Osteocyte (in vitro differentiated cells): ENCODE measurements at regions not wholly inside any gene's neighbourhood (a gene's known extent, or its start where the extent isn't known, plus 50 kb on each side); places are given as distances from the start of the nearest gene placed in this dataset.
"Not testable (repeated sequence)": the region's sequence is repeated elsewhere in the genome, so short reads cannot be mapped to it uniquely, and the experiment has no call there.

Experiments
- DNase-seq: peaks from one replicate; pipeline ENCODE4 v3.0.0; 2021; ENCODE audit warnings: mixed read lengths; ENCODE audit not compliant: unreplicated experiment; ENCODE audit errors: extremely low spot score
- H3K27ac Mint-ChIP-seq: one replicate; pipeline ENCODE4 v1.8.0; 2021; ENCODE audit warnings: mild to moderate bottlenecking, mixed read lengths; ENCODE audit not compliant: unreplicated experiment
- H3K27me3 Mint-ChIP-seq: one replicate; pipeline ENCODE4 v1.8.0; 2021; ENCODE audit warnings: mixed read lengths; ENCODE audit not compliant: unreplicated experiment
- H3K36me3 Mint-ChIP-seq: one replicate; pipeline ENCODE4 v1.8.0; 2021; ENCODE audit warnings: mixed read lengths; ENCODE audit not compliant: unreplicated experiment
- H3K4me1 Mint-ChIP-seq: one replicate; pipeline ENCODE4 v1.8.0; 2021; ENCODE audit warnings: mixed read lengths; ENCODE audit not compliant: unreplicated experiment
- H3K4me3 Mint-ChIP-seq: one replicate; pipeline ENCODE4 v1.8.0; 2021; ENCODE audit warnings: mild to moderate bottlenecking, moderate library complexity, mixed read lengths; ENCODE audit not compliant: unreplicated experiment
- H3K9me3 Mint-ChIP-seq: one replicate; pipeline ENCODE4 v1.8.0; 2021; ENCODE audit warnings: mixed read lengths; ENCODE audit not compliant: unreplicated experiment
- CTCF ChIP-seq: fragments of 200-600 bp; sonication (generic); IDR thresholded peaks from 2 replicates; pipeline ENCODE4 v1.5.0; 2021; ENCODE audit warnings: antibody characterized with exemption, mild to moderate bottlenecking, moderate library complexity

GRCh38 chr18:78875778-78876650 is 103.6 kb upstream of the SALL3 start:
- TF ChIP-seq CTCF = peak; percentile 1
- Mint-ChIP-seq H3K9me3 (no peaks in the 10 kb centered on the region), H3K27me3 (no peaks in the 10 kb centered on the region), H3K4me1 (no peaks in the 10 kb centered on the region), H3K36me3 (no peaks in the 10 kb centered on the region), H3K4me3 (no peak overlapping the region), H3K27ac (no peak overlapping the region)
- no peak for DNase-seq

GRCh38 chr18:78876868-78877267 is 102.8 kb upstream of the SALL3 start:
- no peaks in the 10 kb centered on the region for H3K36me3 Mint-ChIP-seq
- TF ChIP-seq CTCF = no peak
- H3K9me3 Mint-ChIP-seq = no peaks in the 10 kb centered on the region
- DNase-seq = peak; percentile 53
- H3K27me3 Mint-ChIP-seq = no peaks in the 10 kb centered on the region
- no peak overlapping the region for H3K27ac Mint-ChIP-seq
- H3K4me1 Mint-ChIP-seq = no peaks in the 10 kb centered on the region
- no peak overlapping the region for H3K4me3 Mint-ChIP-seq

GRCh38 chr18:78878335-78878734 is 101.3 kb upstream of the SALL3 start:
- Mint-ChIP-seq H3K27me3 (no peaks in the 10 kb centered on the region), H3K4me3 (no peak overlapping the region), H3K9me3 (no peaks in the 10 kb centered on the region), H3K36me3 (no peaks in the 10 kb centered on the region), H3K27ac (no peak overlapping the region), H3K4me1 (no peaks in the 10 kb centered on the region)
- DNase-seq = peak; percentile 67
- no peak for TF ChIP-seq CTCF

GRCh38 chr18:78879072-78879883 is 100.3 kb upstream of the SALL3 start:
- not testable (repeated sequence) for H3K27me3 Mint-ChIP-seq, H3K4me3 Mint-ChIP-seq, H3K27ac Mint-ChIP-seq, H3K36me3 Mint-ChIP-seq, DNase-seq, H3K9me3 Mint-ChIP-seq, H3K4me1 Mint-ChIP-seq
- TF ChIP-seq CTCF = peak; percentile 17

- no peak for TF ChIP-seq CTCF
- no peaks in the 10 kb centered on the region for H3K27me3 Mint-ChIP-seq
- H3K27ac Mint-ChIP-seq = no peak overlapping the region
- H3K4me1 Mint-ChIP-seq = no peaks in the 10 kb centered on the region
- H3K9me3 Mint-ChIP-seq = peaks cover 26% of the 10 kb centered on the region
- no peak for DNase-seq
- H3K36me3 Mint-ChIP-seq = no peaks in the 10 kb centered on the region
- H3K4me3 Mint-ChIP-seq = no peak overlapping the region
Observed at GRCh38 chr18:78882585-78882984, 97.0 kb upstream of the SALL3 start.
